A673 (cell line): ENCODE measurements at regions not wholly inside any gene's neighbourhood (a gene's known extent, or its start where the extent isn't known, plus 50 kb on each side); places are given as distances from the start of the nearest gene placed in this dataset.
"Not testable (repeated sequence)": the region's sequence is repeated elsewhere in the genome, so short reads cannot be mapped to it uniquely, and the experiment has no call there.

Experiments used
- BruUV-seq: library from RNA; stranded (reverse); fragments of 400-500 nt; replicated peaks from 2 replicates; lab custom pipeline; 2021; lab: Mats Ljungman, UMichigan
- CTCF ChIA-PET: fragments of 300-600 bp; sonication (Branson Sonifier 250); formaldehyde crosslinking; loops from one replicate; lab custom pipeline; 2022; ENCODE audit warnings: antibody characterized with exemption; lab: Charles Lee
- POLR2A ChIA-PET: fragments of 300-600 bp; sonication (Branson Sonifier 250); formaldehyde crosslinking; loops from one replicate; lab custom pipeline; 2022; ENCODE audit warnings: antibody characterized with exemption; ENCODE audit not compliant: low non-redundant PET; lab: Charles Lee
- DNase-seq: peaks from one replicate; pipeline ENCODE4 v3.0.0-alpha.2; 2015; ENCODE audit warnings: low spot score
- H3K27ac ChIP-seq: fragments of 200-600 bp; sonication (generic); 2 replicates; pipeline ENCODE4 v1.5.1; 2016; ENCODE audit warnings: mixed run types, low read depth, mild to moderate bottlenecking, mixed read lengths, antibody characterized with exemption, low read length; ENCODE audit not compliant: poor library complexity, severe bottlenecking
- H3K27me3 ChIP-seq: fragments of 200-600 bp; sonication (generic); replicated peaks from 2 replicates; pipeline ENCODE4 v1.6.1; 2017; ENCODE audit warnings: mixed run types, low read depth, mild to moderate bottlenecking, mixed read lengths, antibody characterized with exemption, low read length; ENCODE audit not compliant: insufficient read depth, poor library complexity
- H3K36me3 ChIP-seq: fragments of 200-600 bp; sonication (generic); 2 replicates; pipeline ENCODE4 v1.6.1; 2016; ENCODE audit warnings: mixed run types, mild to moderate bottlenecking, mixed read lengths, antibody characterized with exemption, low read length; ENCODE audit not compliant: insufficient read depth, poor library complexity, severe bottlenecking
- H3K4me1 ChIP-seq: fragments of 200-600 bp; sonication (generic); 2 replicates; pipeline ENCODE4 v1.6.1; 2017; ENCODE audit warnings: mixed run types, mild to moderate bottlenecking, mixed read lengths, antibody characterized with exemption, low read length; ENCODE audit not compliant: insufficient read depth, poor library complexity, severe bottlenecking
- H3K4me3 ChIP-seq: fragments of 200-600 bp; sonication (generic); 2 replicates; pipeline ENCODE4 v1.5.1; 2016; ENCODE audit warnings: low read depth, mixed run types, mild to moderate bottlenecking, mixed read lengths, low read length; ENCODE audit not compliant: poor library complexity, severe bottlenecking
- H3K9me3 ChIP-seq: fragments of 200-600 bp; sonication (generic); 2 replicates; pipeline ENCODE4 v1.6.1; 2016; ENCODE audit warnings: mixed run types, low read depth, mild to moderate bottlenecking, mixed read lengths, antibody characterized with exemption, low read length; ENCODE audit not compliant: poor library complexity, severe bottlenecking
- EZH2 ChIP-seq: fragments of 200-600 bp; sonication (generic); IDR thresholded peaks from 2 replicates; pipeline ENCODE4 v1.6.1; 2017; ENCODE audit warnings: borderline replicate concordance, low read depth, mild to moderate bottlenecking, mixed read lengths, antibody characterized with exemption, low read length; ENCODE audit not compliant: poor library complexity, severe bottlenecking
- intact Hi-C: fragments of 100-400 bp; cut with micrococcal nuclease; formaldehyde crosslinking; loops from one replicate; pipeline ENCODE4 v1.10.0; 2022; ENCODE audit not compliant: unreplicated experiment
- TF ChIP-seq, protein P1 (sequence below): fragments of 300-800, 200-600 bp; sonication (generic); conservative IDR thresholded peaks from 2 replicates; pipeline ENCODE4 v1.5.1; 2017; ENCODE audit warnings: low read depth, mild to moderate bottlenecking, antibody characterized with exemption, low read length, moderate library complexity, mixed read lengths

DNA sequence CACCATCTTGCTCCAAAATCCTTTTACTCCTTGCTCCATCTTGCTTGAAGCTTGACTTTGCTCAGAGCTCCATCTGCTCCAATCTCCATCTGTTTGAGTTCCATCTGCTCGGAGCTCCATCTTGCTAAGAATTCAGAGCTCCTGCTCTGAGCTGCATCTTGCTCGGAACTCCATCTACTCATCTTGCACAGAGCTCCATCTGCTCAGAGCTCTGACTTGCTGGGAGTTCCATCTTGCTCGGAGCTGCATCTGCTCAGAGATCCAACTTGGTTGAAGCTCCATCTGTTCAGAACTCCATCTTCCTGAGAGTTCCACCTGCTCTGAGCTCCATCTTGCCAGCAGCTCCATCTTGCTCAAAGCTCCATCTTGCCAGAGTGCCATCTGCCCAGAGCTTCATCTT lies 80.6 kb upstream of the ZNF98 start:
- peaks cover 39% of the 10 kb centered on the region for H3K9me3 ChIP-seq
- DNase-seq, result no peak
- ChIA-PET POLR2A (no interaction called here), CTCF (no interaction called here)
- no peaks in the 10 kb centered on the region for H3K4me1 ChIP-seq
- no peak overlapping the region for H3K27ac ChIP-seq
- TF ChIP-seq, protein P1, sequence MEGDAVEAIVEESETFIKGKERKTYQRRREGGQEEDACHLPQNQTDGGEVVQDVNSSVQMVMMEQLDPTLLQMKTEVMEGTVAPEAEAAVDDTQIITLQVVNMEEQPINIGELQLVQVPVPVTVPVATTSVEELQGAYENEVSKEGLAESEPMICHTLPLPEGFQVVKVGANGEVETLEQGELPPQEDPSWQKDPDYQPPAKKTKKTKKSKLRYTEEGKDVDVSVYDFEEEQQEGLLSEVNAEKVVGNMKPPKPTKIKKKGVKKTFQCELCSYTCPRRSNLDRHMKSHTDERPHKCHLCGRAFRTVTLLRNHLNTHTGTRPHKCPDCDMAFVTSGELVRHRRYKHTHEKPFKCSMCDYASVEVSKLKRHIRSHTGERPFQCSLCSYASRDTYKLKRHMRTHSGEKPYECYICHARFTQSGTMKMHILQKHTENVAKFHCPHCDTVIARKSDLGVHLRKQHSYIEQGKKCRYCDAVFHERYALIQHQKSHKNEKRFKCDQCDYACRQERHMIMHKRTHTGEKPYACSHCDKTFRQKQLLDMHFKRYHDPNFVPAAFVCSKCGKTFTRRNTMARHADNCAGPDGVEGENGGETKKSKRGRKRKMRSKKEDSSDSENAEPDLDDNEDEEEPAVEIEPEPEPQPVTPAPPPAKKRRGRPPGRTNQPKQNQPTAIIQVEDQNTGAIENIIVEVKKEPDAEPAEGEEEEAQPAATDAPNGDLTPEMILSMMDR, result no peak
- TF ChIP-seq EZH2, result no peak
- no peak overlapping the region for H3K4me3 ChIP-seq
- H3K27me3 ChIP-seq, result no peaks in the 10 kb centered on the region
- H3K36me3 ChIP-seq, result no peaks in the 10 kb centered on the region
- intact Hi-C loops, result no loop called here
- BruUV-seq, result no TSS peak

DNA sequence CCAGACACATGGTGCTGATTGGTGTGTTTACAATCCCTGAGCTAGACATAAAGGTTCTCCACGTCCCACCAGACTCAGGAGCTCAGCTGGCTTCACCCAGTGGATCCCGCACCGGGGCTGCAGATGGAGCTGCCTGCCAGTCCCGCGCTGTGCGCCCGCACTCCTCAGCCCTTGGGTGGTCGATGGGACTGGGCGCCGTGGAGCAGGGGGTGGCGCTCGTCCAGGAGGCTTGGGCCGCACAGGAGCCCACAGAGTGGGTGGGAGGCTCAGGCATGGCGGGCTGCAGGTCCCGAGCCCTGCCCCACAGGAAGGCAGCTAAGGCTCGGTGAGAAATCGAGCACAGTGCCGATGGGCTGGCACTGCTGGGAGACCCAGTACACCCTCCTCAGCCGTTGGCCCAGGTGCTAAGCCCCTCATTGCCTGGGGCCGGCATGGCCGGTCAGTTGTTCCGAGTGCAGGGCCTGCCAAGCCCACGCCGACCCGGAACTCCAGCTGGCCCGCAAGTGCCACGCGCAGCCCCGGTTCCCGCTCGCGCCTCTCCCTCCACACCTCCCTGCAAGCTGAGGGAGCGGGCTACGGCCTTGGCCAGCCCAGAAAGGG lies 76.8 kb upstream of the ZNF98 start:
- H3K36me3 ChIP-seq, H3K27ac ChIP-seq, CTCF ChIA-PET, H3K27me3 ChIP-seq, intact Hi-C loops, DNase-seq, H3K4me1 ChIP-seq, BruUV-seq, H3K4me3 ChIP-seq, POLR2A ChIA-PET: not testable (repeated sequence)
- H3K9me3 ChIP-seq, result peaks cover 43% of the 10 kb centered on the region

DNA sequence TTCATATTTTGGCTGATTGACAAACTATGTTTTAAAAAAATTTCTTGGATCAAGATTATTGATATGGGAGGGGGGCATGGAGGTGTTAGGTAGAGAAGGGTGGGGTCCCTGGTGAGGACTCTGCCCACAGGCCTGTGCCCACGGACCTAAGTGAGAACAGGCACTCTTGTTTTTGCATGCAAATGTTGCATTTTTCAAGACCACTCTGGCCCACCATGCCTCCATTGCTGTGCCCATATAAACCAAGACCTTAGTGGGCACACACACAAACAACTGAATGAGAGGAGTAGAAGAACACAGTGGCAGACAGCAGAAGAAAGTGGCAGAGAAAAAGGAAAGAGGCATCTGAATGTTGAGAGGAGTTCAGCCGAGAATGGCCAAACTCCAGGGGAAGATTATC lies 69.6 kb upstream of the ZNF98 start:
- intact Hi-C loops, result no loop called here
- Histone ChIP-seq H3K9me3 (peaks cover 55% of the 10 kb centered on the region), H3K36me3 (no peaks in the 10 kb centered on the region), H3K27ac (no peak overlapping the region), H3K4me1 (no peaks in the 10 kb centered on the region), H3K27me3 (no peaks in the 10 kb centered on the region), H3K4me3 (no peak overlapping the region)
- DNase-seq, result no peak
- BruUV-seq, result no TSS peak
- TF ChIP-seq, protein P1, result no peak
- no peak for TF ChIP-seq EZH2
- ChIA-PET CTCF (no interaction called here), POLR2A (no interaction called here)

DNA sequence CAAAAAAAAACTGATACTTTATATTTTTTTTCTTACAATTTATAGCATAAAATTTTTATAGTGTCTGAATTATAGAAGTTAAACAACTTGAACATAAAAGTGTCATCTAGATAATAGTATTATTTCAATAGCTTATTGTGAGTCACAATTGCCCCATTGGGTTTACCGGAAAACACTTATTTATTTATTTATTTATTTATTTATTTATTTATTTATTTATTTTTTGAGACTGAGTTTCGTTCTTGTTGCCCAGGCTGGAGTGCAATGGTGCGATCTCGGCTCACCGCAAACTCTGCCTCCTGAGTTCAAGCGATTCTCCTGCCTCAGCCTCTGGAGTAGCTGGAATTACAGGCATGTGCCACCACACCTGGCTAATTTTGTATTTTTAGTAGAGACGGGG lies 61.4 kb upstream of the ZNF98 start:
- CTCF ChIA-PET, H3K36me3 ChIP-seq, H3K4me1 ChIP-seq, H3K4me3 ChIP-seq, H3K27me3 ChIP-seq, BruUV-seq, POLR2A ChIA-PET, H3K27ac ChIP-seq, intact Hi-C loops, DNase-seq: not testable (repeated sequence)
- H3K9me3 ChIP-seq, result peaks cover 72% of the 10 kb centered on the region
